Activated naive CD8-positive, alpha-beta T cell treated with anti-CD3 and anti-CD28 coated beads for 36 hours (primary cell): ENCODE measurements at regions not wholly inside any gene's neighbourhood (a gene's known extent, or its start where the extent isn't known, plus 50 kb on each side); places are given as distances from the start of the nearest gene placed in this dataset.

Source experiments
- DNase-seq: peaks from one replicate; pipeline ENCODE4 v3.0.0; 2021
- H3K27ac Mint-ChIP-seq: one replicate; pipeline ENCODE4 v1.8.0; 2022; ENCODE audit warnings: mild to moderate bottlenecking, moderate library complexity, mixed read lengths
- H3K27me3 Mint-ChIP-seq: one replicate; pipeline ENCODE4 v1.8.0; 2022; ENCODE audit warnings: mild to moderate bottlenecking, mixed read lengths
- H3K36me3 Mint-ChIP-seq: one replicate; pipeline ENCODE4 v1.8.0; 2021; ENCODE audit warnings: mild to moderate bottlenecking, mixed read lengths
- H3K4me1 Mint-ChIP-seq: one replicate; pipeline ENCODE4 v1.8.0; 2021; ENCODE audit warnings: mixed read lengths
- H3K4me3 Mint-ChIP-seq: one replicate; pipeline ENCODE4 v1.8.0; 2022; ENCODE audit warnings: mild to moderate bottlenecking, moderate library complexity, mixed read lengths
- H3K9me3 Mint-ChIP-seq: one replicate; pipeline ENCODE4 v1.8.0; 2022; ENCODE audit warnings: mixed read lengths

GRCh38 chr20:11130554-11131166, 456.9 kb upstream of the JAG1 start:
- no peak for DNase-seq
- Mint-ChIP-seq H3K4me1 (no peaks in the 10 kb centered on the region), H3K27ac (no peak overlapping the region), H3K9me3 (no peaks in the 10 kb centered on the region), H3K27me3 (no peaks in the 10 kb centered on the region), H3K4me3 (no peak overlapping the region), H3K36me3 (no peaks in the 10 kb centered on the region)

- no peak overlapping the region for H3K27ac Mint-ChIP-seq
- no peak for DNase-seq
- no peaks in the 10 kb centered on the region for H3K9me3 Mint-ChIP-seq
- H3K4me1 Mint-ChIP-seq, result no peaks in the 10 kb centered on the region
- no peaks in the 10 kb centered on the region for H3K36me3 Mint-ChIP-seq
- H3K27me3 Mint-ChIP-seq, result no peaks in the 10 kb centered on the region
- H3K4me3 Mint-ChIP-seq, result no peak overlapping the region
Observed at GRCh38 chr20:11132819-11133415, 459.1 kb upstream of the JAG1 start.

- peaks cover 8% of the 10 kb centered on the region for H3K27me3 Mint-ChIP-seq
- no peaks in the 10 kb centered on the region for H3K36me3 Mint-ChIP-seq
- H3K4me3 Mint-ChIP-seq, result no peak overlapping the region
- no peaks in the 10 kb centered on the region for H3K9me3 Mint-ChIP-seq
- H3K4me1 Mint-ChIP-seq, result no peaks in the 10 kb centered on the region
- H3K27ac Mint-ChIP-seq, result no peak overlapping the region
- DNase-seq, result no peak
Observed at GRCh38 chr20:11136691-11137090, 462.9 kb upstream of the JAG1 start.

- Mint-ChIP-seq H3K27ac (no peak overlapping the region), H3K36me3 (no peaks in the 10 kb centered on the region), H3K27me3 (peaks cover 8% of the 10 kb centered on the region), H3K4me3 (no peak overlapping the region), H3K4me1 (no peaks in the 10 kb centered on the region), H3K9me3 (no peaks in the 10 kb centered on the region)
- no peak for DNase-seq
Observed at GRCh38 chr20:11137688-11138087, 463.9 kb upstream of the JAG1 start.

GRCh38 chr20:11140359-11140758, 466.6 kb upstream of the JAG1 start:
- DNase-seq, result no peak
- no peaks in the 10 kb centered on the region for H3K36me3 Mint-ChIP-seq
- no peak overlapping the region for H3K4me3 Mint-ChIP-seq
- H3K27ac Mint-ChIP-seq, result no peak overlapping the region
- H3K9me3 Mint-ChIP-seq, result no peaks in the 10 kb centered on the region
- no peaks in the 10 kb centered on the region for H3K4me1 Mint-ChIP-seq
- H3K27me3 Mint-ChIP-seq, result peaks cover 8% of the 10 kb centered on the region

GRCh38 chr20:11143481-11143880, 469.7 kb upstream of the JAG1 start:
- Mint-ChIP-seq H3K9me3 (peaks cover 1% of the 10 kb centered on the region), H3K4me3 (no peak overlapping the region), H3K36me3 (no peaks in the 10 kb centered on the region), H3K27me3 (peaks cover 5% of the 10 kb centered on the region), H3K4me1 (no peaks in the 10 kb centered on the region), H3K27ac (no peak overlapping the region)
- no peak for DNase-seq

GRCh38 chr20:11144114-11144950, 470.5 kb upstream of the JAG1 start:
- no peak overlapping the region for H3K27ac Mint-ChIP-seq
- H3K9me3 Mint-ChIP-seq, result peaks cover 1% of the 10 kb centered on the region
- DNase-seq, result no peak
- H3K27me3 Mint-ChIP-seq, result peaks cover 4% of the 10 kb centered on the region
- no peaks in the 10 kb centered on the region for H3K4me1 Mint-ChIP-seq
- no peaks in the 10 kb centered on the region for H3K36me3 Mint-ChIP-seq
- no peak overlapping the region for H3K4me3 Mint-ChIP-seq

GRCh38 chr20:11145616-11146015, 471.8 kb upstream of the JAG1 start:
- H3K4me3 Mint-ChIP-seq, result no peak overlapping the region
- H3K27ac Mint-ChIP-seq, result no peak overlapping the region
- no peak for DNase-seq
- H3K4me1 Mint-ChIP-seq, result no peaks in the 10 kb centered on the region
- H3K27me3 Mint-ChIP-seq, result no peaks in the 10 kb centered on the region
- H3K9me3 Mint-ChIP-seq, result peaks cover 1% of the 10 kb centered on the region
- no peaks in the 10 kb centered on the region for H3K36me3 Mint-ChIP-seq

- Mint-ChIP-seq H3K27me3 (no peaks in the 10 kb centered on the region), H3K36me3 (no peaks in the 10 kb centered on the region), H3K27ac (no peak overlapping the region), H3K4me1 (no peaks in the 10 kb centered on the region), H3K9me3 (no peaks in the 10 kb centered on the region), H3K4me3 (no peak overlapping the region)
- no peak for DNase-seq
Observed at GRCh38 chr20:11153819-11154218, 480.0 kb upstream of the JAG1 start.

GRCh38 chr20:11155156-11155756, 481.5 kb upstream of the JAG1 start:
- Mint-ChIP-seq H3K9me3 (no peaks in the 10 kb centered on the region), H3K4me1 (no peaks in the 10 kb centered on the region), H3K4me3 (no peak overlapping the region), H3K27ac (no peak overlapping the region), H3K27me3 (no peaks in the 10 kb centered on the region), H3K36me3 (no peaks in the 10 kb centered on the region)
- DNase-seq, result no peak

GRCh38 chr20:11156922-11157321, 483.1 kb upstream of the JAG1 start:
- Mint-ChIP-seq H3K27ac (no peak overlapping the region), H3K9me3 (no peaks in the 10 kb centered on the region), H3K36me3 (no peaks in the 10 kb centered on the region), H3K4me1 (no peaks in the 10 kb centered on the region), H3K4me3 (no peak overlapping the region), H3K27me3 (no peaks in the 10 kb centered on the region)
- no peak for DNase-seq

- no peak overlapping the region for H3K27ac Mint-ChIP-seq
- no peaks in the 10 kb centered on the region for H3K27me3 Mint-ChIP-seq
- H3K9me3 Mint-ChIP-seq, result no peaks in the 10 kb centered on the region
- no peaks in the 10 kb centered on the region for H3K4me1 Mint-ChIP-seq
- H3K4me3 Mint-ChIP-seq, result no peak overlapping the region
- no peaks in the 10 kb centered on the region for H3K36me3 Mint-ChIP-seq
- no peak for DNase-seq
Observed at GRCh38 chr20:11158146-11158545, 484.3 kb upstream of the JAG1 start.

GRCh38 chr20:11158589-11158988, 484.8 kb upstream of the JAG1 start:
- no peaks in the 10 kb centered on the region for H3K4me1 Mint-ChIP-seq
- no peak overlapping the region for H3K27ac Mint-ChIP-seq
- H3K36me3 Mint-ChIP-seq, result no peaks in the 10 kb centered on the region
- H3K4me3 Mint-ChIP-seq, result no peak overlapping the region
- H3K27me3 Mint-ChIP-seq, result no peaks in the 10 kb centered on the region
- no peak for DNase-seq
- H3K9me3 Mint-ChIP-seq, result no peaks in the 10 kb centered on the region

- no peaks in the 10 kb centered on the region for H3K36me3 Mint-ChIP-seq
- no peak for DNase-seq
- no peaks in the 10 kb centered on the region for H3K27me3 Mint-ChIP-seq
- no peak overlapping the region for H3K4me3 Mint-ChIP-seq
- H3K4me1 Mint-ChIP-seq, result no peaks in the 10 kb centered on the region
- H3K27ac Mint-ChIP-seq, result no peak overlapping the region
- H3K9me3 Mint-ChIP-seq, result no peaks in the 10 kb centered on the region
Observed at GRCh38 chr20:11159728-11160127, 485.9 kb upstream of the JAG1 start.

GRCh38 chr20:11162026-11162775, 488.4 kb upstream of the JAG1 start:
- no peak for DNase-seq
- Mint-ChIP-seq H3K27ac (no peak overlapping the region), H3K4me3 (no peak overlapping the region), H3K9me3 (no peaks in the 10 kb centered on the region), H3K4me1 (no peaks in the 10 kb centered on the region), H3K36me3 (no peaks in the 10 kb centered on the region), H3K27me3 (no peaks in the 10 kb centered on the region)
